HG03064 (cell line): ENCODE measurements at regions not wholly inside any gene's neighbourhood (a gene's known extent, or its start where the extent isn't known, plus 50 kb on each side); places are given as distances from the start of the nearest gene placed in this dataset.
A peak's percentile ranks its signal among the peaks of the same experiment; 100 is the strongest.

Experiments used
- ATAC-seq: cut with Tn5 transposase; IDR thresholded peaks from one replicate; pipeline ENCODE4 v1.9.1; 2021; ENCODE audit warnings: low read depth; ENCODE audit not compliant: unreplicated experiment

- no peak for ATAC-seq
These were observed 1281.9 kb downstream of the KCNT2 start for GRCh38 chr1:195326325-195326724.

GRCh38 chr1:195325181-195325580 is 1283.1 kb downstream of the KCNT2 start:
- ATAC-seq: no peak

GRCh38 chr1:195306281-195306680 is 1302.0 kb downstream of the KCNT2 start:
- no peak for ATAC-seq

- ATAC-seq: no peak
These were observed 1313.3 kb downstream of the KCNT2 start for GRCh38 chr1:195294911-195295310.

- no peak for ATAC-seq
These were observed 1329.6 kb downstream of the KCNT2 start for GRCh38 chr1:195278644-195279043.

- no peak for ATAC-seq
These were observed 1332.5 kb downstream of the KCNT2 start for GRCh38 chr1:195275710-195276109.

- no peak for ATAC-seq
These were observed 1356.3 kb downstream of the KCNT2 start for GRCh38 chr1:195251900-195252299.

GRCh38 chr1:195243492-195243891 is 1364.7 kb downstream of the KCNT2 start:
- ATAC-seq: no peak

GRCh38 chr1:195241066-195241465 is 1367.2 kb downstream of the KCNT2 start:
- no peak for ATAC-seq

GRCh38 chr1:195238313-195238712 is 1369.9 kb downstream of the KCNT2 start:
- no peak for ATAC-seq

GRCh38 chr1:195236991-195237889 is 1371.0 kb downstream of the KCNT2 start:
- ATAC-seq: no peak

GRCh38 chr1:195218428-195219212 is 1389.6 kb downstream of the KCNT2 start:
- ATAC-seq: no peak

- ATAC-seq: no peak
These were observed 1406.0 kb downstream of the KCNT2 start for GRCh38 chr1:195202241-195202640.

GRCh38 chr1:195200772-195201171 is 1407.5 kb downstream of the KCNT2 start:
- no peak for ATAC-seq

GRCh38 chr1:195197116-195197515 is 1411.1 kb downstream of the KCNT2 start:
- ATAC-seq: no peak

- peak; percentile 97 for ATAC-seq
These were observed 1412.7 kb downstream of the KCNT2 start for GRCh38 chr1:195195423-195196057.

- ATAC-seq: no peak
These were observed 1415.1 kb downstream of the KCNT2 start for GRCh38 chr1:195193134-195193533.

GRCh38 chr1:195188821-195189220 is 1419.4 kb downstream of the KCNT2 start:
- no peak for ATAC-seq

GRCh38 chr1:195186544-195186943 is 1421.7 kb downstream of the KCNT2 start:
- ATAC-seq: no peak

- no peak for ATAC-seq
These were observed 1422.5 kb downstream of the KCNT2 start for GRCh38 chr1:195185736-195186135.

GRCh38 chr1:195185321-195185720 is 1422.9 kb downstream of the KCNT2 start:
- no peak for ATAC-seq
